Neural progenitor cell (in vitro differentiated cells): ENCODE measurements at regions not wholly inside any gene's neighbourhood (a gene's known extent, or its start where the extent isn't known, plus 50 kb on each side); places are given as distances from the start of the nearest gene placed in this dataset.

ENCODE experiments used
- EZH2 ChIP-seq: fragments of 200-600 bp; sonication (generic); IDR thresholded peaks from 2 replicates; pipeline ENCODE4 v1.6.1; 2017; ENCODE audit warnings: antibody characterized with exemption, mild to moderate bottlenecking, moderate library complexity
- TF ChIP-seq, protein P1 (sequence below): fragments of 200-600 bp; sonication (generic); IDR thresholded peaks from 2 replicates; pipeline ENCODE4 v1.5.1; 2017; ENCODE audit warnings: antibody characterized with exemption, mild to moderate bottlenecking

DNA sequence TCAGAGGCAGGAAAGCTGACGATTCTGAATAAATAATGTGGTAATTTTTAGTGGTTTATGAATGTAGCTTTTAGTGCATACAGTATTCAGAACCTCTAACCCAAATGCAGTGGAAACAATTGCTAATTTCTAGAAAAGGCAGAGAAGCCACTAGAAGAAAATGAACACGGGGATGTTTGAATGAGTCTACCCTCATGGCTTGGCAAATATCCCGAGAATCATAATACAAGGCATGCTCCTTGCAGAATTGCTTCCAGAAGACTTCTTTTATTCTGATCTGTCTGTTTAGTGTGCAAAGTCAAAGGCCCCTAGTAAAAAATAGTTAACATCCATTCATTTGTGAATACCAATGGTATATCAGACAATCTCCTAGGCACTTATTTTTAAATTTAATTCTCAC is 246.8 kb downstream of the LMO4 start:
- TF ChIP-seq, protein P1, sequence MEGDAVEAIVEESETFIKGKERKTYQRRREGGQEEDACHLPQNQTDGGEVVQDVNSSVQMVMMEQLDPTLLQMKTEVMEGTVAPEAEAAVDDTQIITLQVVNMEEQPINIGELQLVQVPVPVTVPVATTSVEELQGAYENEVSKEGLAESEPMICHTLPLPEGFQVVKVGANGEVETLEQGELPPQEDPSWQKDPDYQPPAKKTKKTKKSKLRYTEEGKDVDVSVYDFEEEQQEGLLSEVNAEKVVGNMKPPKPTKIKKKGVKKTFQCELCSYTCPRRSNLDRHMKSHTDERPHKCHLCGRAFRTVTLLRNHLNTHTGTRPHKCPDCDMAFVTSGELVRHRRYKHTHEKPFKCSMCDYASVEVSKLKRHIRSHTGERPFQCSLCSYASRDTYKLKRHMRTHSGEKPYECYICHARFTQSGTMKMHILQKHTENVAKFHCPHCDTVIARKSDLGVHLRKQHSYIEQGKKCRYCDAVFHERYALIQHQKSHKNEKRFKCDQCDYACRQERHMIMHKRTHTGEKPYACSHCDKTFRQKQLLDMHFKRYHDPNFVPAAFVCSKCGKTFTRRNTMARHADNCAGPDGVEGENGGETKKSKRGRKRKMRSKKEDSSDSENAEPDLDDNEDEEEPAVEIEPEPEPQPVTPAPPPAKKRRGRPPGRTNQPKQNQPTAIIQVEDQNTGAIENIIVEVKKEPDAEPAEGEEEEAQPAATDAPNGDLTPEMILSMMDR: no peak
- TF ChIP-seq EZH2: no peak
